Neural cell (in vitro differentiated cells): ENCODE measurements at regions not wholly inside any gene's neighbourhood (a gene's known extent, or its start where the extent isn't known, plus 50 kb on each side); places are given as distances from the start of the nearest gene placed in this dataset.

ENCODE experiments used
- H2AFZ ChIP-seq: fragments of 200-600, 300-800 bp; sonication (generic), shearing (Covaris generic); 2 replicates; pipeline ENCODE4 v1.6.0; 2014; ENCODE audit warnings: low read depth, mild to moderate bottlenecking, antibody characterized with exemption, low read length, moderate library complexity
- H3F3A ChIP-seq: fragments of 200-600 bp; shearing (Covaris generic); 2 replicates; pipeline ENCODE4 v1.6.1; 2016; ENCODE audit warnings: mild to moderate bottlenecking, moderate library complexity, mixed read lengths, antibody characterized with exemption, low read length; ENCODE audit not compliant: insufficient read depth, poor library complexity, severe bottlenecking
- H3K27ac ChIP-seq: fragments of 200-600, 300-800 bp; sonication (generic), shearing (Covaris generic); 2 replicates; pipeline ENCODE4 v1.5.1; 2014; ENCODE audit warnings: mild to moderate bottlenecking, low read length, moderate library complexity
- H3K27me3 ChIP-seq: fragments of 300-800, 200-600 bp; sonication (generic), shearing (Covaris generic); 2 replicates; pipeline ENCODE4 v1.6.0; 2014; ENCODE audit warnings: mild to moderate bottlenecking, low read depth, low read length, moderate library complexity; ENCODE audit not compliant: insufficient read depth
- H3K36me3 ChIP-seq: fragments of 300-800, 200-600 bp; sonication (generic), shearing (Covaris generic); 2 replicates; pipeline ENCODE4 v1.5.1; 2014; ENCODE audit warnings: mild to moderate bottlenecking, antibody characterized with exemption, low read length, moderate library complexity; ENCODE audit not compliant: insufficient read depth
- H3K4me2 ChIP-seq: fragments of 300-800, 200-600 bp; sonication (generic), shearing (Covaris generic); 2 replicates; pipeline ENCODE4 v1.6.0; 2014; ENCODE audit warnings: mild to moderate bottlenecking, low read length
- H3K4me3 ChIP-seq: fragments of 300-800, 200-600 bp; sonication (generic), shearing (Covaris generic); 2 replicates; pipeline ENCODE4 v1.5.1; 2014; ENCODE audit warnings: mild to moderate bottlenecking, low read length, moderate library complexity
- H3K79me2 ChIP-seq: fragments of 200-600 bp; shearing (Covaris generic); replicated peaks from 2 replicates; pipeline ENCODE4 v1.6.0; 2014; ENCODE audit warnings: mild to moderate bottlenecking, low read length, moderate library complexity; ENCODE audit not compliant: insufficient read depth
- H3K9ac ChIP-seq: fragments of 300-800, 200-600 bp; sonication (generic), shearing (Covaris generic); 2 replicates; pipeline ENCODE4 v1.6.1; 2016; ENCODE audit warnings: mild to moderate bottlenecking, low read length, mixed read lengths
- H3K9me2 ChIP-seq: fragments of 200-600 bp; shearing (Covaris generic); 2 replicates; pipeline ENCODE4 v1.6.1; 2016; ENCODE audit warnings: mild to moderate bottlenecking, low read length, mixed read lengths; ENCODE audit not compliant: insufficient read depth
- H3K9me3 ChIP-seq: fragments of 200-600, 300-800 bp; sonication (generic), shearing (Covaris generic); 2 replicates; pipeline ENCODE4 v1.6.1; 2016; ENCODE audit warnings: mild to moderate bottlenecking, mixed run types, low read length, moderate library complexity, mixed read lengths
- H4K20me1 ChIP-seq: fragments of 200-600 bp; shearing (Covaris generic); 2 replicates; pipeline ENCODE4 v1.6.1; 2016; ENCODE audit warnings: mild to moderate bottlenecking, mixed run types; ENCODE audit not compliant: insufficient read depth
- EP300 ChIP-seq: fragments of 450-650 bp; conservative IDR thresholded peaks from 2 replicates; pipeline ENCODE4 v1.6.1; 2014; ENCODE audit warnings: antibody characterized with exemption, mild to moderate bottlenecking, moderate library complexity; ENCODE audit not compliant: poor library complexity, severe bottlenecking
- EZH2 ChIP-seq: fragments of 200-600, 300-800 bp; shearing (Covaris generic), sonication (generic); IDR thresholded peaks from 2 replicates; pipeline ENCODE4 v1.6.1; 2014; ENCODE audit warnings: antibody characterized with exemption, low read length, borderline replicate concordance, mild to moderate bottlenecking; ENCODE audit not compliant: insufficient read depth, poor library complexity, severe bottlenecking
- MXI1 ChIP-seq: fragments of 450-650 bp; conservative IDR thresholded peaks from 2 replicates; pipeline ENCODE4 v1.6.1; 2014; ENCODE audit warnings: antibody characterized with exemption, mild to moderate bottlenecking; ENCODE audit not compliant: poor library complexity, severe bottlenecking
- POLR2AphosphoS5 ChIP-seq: IDR thresholded peaks from 2 replicates; pipeline ENCODE4 v1.6.1; 2012
- RAD21 ChIP-seq: fragments of 450-650 bp; conservative IDR thresholded peaks from 2 replicates; pipeline ENCODE4 v1.6.1; 2014; ENCODE audit warnings: antibody characterized with exemption, mild to moderate bottlenecking, moderate library complexity
- SMC3 ChIP-seq: fragments of 450-650 bp; conservative IDR thresholded peaks from 2 replicates; pipeline ENCODE4 v1.6.1; 2014; ENCODE audit warnings: antibody characterized with exemption, mild to moderate bottlenecking, moderate library complexity; ENCODE audit not compliant: poor library complexity
- TAF1 ChIP-seq: IDR thresholded peaks from 2 replicates; pipeline ENCODE4 v1.6.1; 2012; ENCODE audit warnings: low read depth
- TF ChIP-seq, protein P1 (sequence below): IDR thresholded peaks from 2 replicates; pipeline ENCODE4 v1.6.1; 2012; ENCODE audit warnings: borderline replicate concordance
- TF ChIP-seq, protein P2 (sequence below): fragments of 450-650 bp; IDR thresholded peaks from 2 replicates; pipeline ENCODE4 v1.5.1; 2014; ENCODE audit warnings: antibody characterized with exemption, mild to moderate bottlenecking, moderate library complexity; ENCODE audit not compliant: poor library complexity, severe bottlenecking

GRCh38 chr3:182226995-182227394, 515.3 kb downstream of the SOX2 start:
- Histone ChIP-seq H3K9me2 (no peaks in the 10 kb centered on the region), H3K9me3 (peaks cover 3% of the 10 kb centered on the region), H3F3A (no peaks in the 10 kb centered on the region), H4K20me1 (no peaks in the 10 kb centered on the region), H3K27me3 (no peaks in the 10 kb centered on the region), H3K4me3 (no peak overlapping the region), H3K27ac (no peak overlapping the region), H3K36me3 (no peaks in the 10 kb centered on the region), H3K4me2 (no peak overlapping the region), H3K9ac (no peak overlapping the region), H3K79me2 (no peaks in the 10 kb centered on the region), H2AFZ (no peak overlapping the region)
- TF ChIP-seq SMC3: no peak
- TF ChIP-seq RAD21: no peak
- TF ChIP-seq, protein P1, sequence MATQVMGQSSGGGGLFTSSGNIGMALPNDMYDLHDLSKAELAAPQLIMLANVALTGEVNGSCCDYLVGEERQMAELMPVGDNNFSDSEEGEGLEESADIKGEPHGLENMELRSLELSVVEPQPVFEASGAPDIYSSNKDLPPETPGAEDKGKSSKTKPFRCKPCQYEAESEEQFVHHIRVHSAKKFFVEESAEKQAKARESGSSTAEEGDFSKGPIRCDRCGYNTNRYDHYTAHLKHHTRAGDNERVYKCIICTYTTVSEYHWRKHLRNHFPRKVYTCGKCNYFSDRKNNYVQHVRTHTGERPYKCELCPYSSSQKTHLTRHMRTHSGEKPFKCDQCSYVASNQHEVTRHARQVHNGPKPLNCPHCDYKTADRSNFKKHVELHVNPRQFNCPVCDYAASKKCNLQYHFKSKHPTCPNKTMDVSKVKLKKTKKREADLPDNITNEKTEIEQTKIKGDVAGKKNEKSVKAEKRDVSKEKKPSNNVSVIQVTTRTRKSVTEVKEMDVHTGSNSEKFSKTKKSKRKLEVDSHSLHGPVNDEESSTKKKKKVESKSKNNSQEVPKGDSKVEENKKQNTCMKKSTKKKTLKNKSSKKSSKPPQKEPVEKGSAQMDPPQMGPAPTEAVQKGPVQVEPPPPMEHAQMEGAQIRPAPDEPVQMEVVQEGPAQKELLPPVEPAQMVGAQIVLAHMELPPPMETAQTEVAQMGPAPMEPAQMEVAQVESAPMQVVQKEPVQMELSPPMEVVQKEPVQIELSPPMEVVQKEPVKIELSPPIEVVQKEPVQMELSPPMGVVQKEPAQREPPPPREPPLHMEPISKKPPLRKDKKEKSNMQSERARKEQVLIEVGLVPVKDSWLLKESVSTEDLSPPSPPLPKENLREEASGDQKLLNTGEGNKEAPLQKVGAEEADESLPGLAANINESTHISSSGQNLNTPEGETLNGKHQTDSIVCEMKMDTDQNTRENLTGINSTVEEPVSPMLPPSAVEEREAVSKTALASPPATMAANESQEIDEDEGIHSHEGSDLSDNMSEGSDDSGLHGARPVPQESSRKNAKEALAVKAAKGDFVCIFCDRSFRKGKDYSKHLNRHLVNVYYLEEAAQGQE: no peak
- TF ChIP-seq, protein P2, sequence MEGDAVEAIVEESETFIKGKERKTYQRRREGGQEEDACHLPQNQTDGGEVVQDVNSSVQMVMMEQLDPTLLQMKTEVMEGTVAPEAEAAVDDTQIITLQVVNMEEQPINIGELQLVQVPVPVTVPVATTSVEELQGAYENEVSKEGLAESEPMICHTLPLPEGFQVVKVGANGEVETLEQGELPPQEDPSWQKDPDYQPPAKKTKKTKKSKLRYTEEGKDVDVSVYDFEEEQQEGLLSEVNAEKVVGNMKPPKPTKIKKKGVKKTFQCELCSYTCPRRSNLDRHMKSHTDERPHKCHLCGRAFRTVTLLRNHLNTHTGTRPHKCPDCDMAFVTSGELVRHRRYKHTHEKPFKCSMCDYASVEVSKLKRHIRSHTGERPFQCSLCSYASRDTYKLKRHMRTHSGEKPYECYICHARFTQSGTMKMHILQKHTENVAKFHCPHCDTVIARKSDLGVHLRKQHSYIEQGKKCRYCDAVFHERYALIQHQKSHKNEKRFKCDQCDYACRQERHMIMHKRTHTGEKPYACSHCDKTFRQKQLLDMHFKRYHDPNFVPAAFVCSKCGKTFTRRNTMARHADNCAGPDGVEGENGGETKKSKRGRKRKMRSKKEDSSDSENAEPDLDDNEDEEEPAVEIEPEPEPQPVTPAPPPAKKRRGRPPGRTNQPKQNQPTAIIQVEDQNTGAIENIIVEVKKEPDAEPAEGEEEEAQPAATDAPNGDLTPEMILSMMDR: no peak
- no peak for TF ChIP-seq POLR2AphosphoS5
- no peak for TF ChIP-seq MXI1
- no peak for TF ChIP-seq TAF1
- no peak for TF ChIP-seq EP300
- no peak for TF ChIP-seq EZH2

- H2AFZ ChIP-seq: no peak overlapping the region
- no peak overlapping the region for H3K4me2 ChIP-seq
- no peaks in the 10 kb centered on the region for H3K27me3 ChIP-seq
- no peaks in the 10 kb centered on the region for H3K9me3 ChIP-seq
- no peaks in the 10 kb centered on the region for H3F3A ChIP-seq
- H4K20me1 ChIP-seq: no peaks in the 10 kb centered on the region
- H3K4me3 ChIP-seq: no peak overlapping the region
- TF ChIP-seq POLR2AphosphoS5: no peak
- no peak for TF ChIP-seq MXI1
- TF ChIP-seq, protein P1: no peak
- TF ChIP-seq RAD21: no peak
- no peak for TF ChIP-seq EZH2
- no peak for TF ChIP-seq SMC3
- H3K9me2 ChIP-seq: no peaks in the 10 kb centered on the region
- H3K9ac ChIP-seq: no peak overlapping the region
- no peaks in the 10 kb centered on the region for H3K36me3 ChIP-seq
- no peaks in the 10 kb centered on the region for H3K79me2 ChIP-seq
- H3K27ac ChIP-seq: no peak overlapping the region
Observed at GRCh38 chr3:182233405-182233804, 521.7 kb downstream of the SOX2 start.
